ENCODE measurements at regions not wholly inside any gene's neighbourhood (a gene's known extent, or its start where the extent isn't known, plus 50 kb on each side); places are given as distances from the start of the nearest gene placed in this dataset.

DNA sequence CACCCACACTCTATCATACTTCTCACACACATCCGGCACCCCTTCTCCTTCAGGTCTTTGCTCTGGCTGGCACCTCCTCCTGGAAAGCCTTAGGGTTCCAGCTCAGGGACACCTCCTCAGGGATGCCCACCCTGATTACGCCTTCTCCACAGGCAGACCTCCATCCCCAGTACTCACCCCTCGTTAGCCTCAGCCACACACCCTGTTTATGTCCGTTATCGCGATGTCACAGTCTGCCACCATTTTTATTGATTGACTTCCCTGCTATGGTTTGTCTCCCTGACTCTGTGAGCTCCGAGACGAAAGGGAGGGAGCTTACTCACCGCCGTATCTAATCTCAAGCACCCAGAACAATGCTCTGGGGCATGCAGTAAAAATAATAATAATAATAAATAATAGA is 191.7 kb upstream of the LHX5 start:
- POLR2A ChIA-PET: no interaction called here
- WGBS (ENCODE audit: missing lambda C conversion rate): 75% methylated on average over 10 of the region's 10 CpGs
- CTCF ChIA-PET: interaction anchor here (1.0 kb wide), 1 partner anchor 31 kb away, joined by 3 read pairs; no protein-coding TSS in a partner anchor
- Histone ChIP-seq H3K27ac (no peak overlapping the region), H3K4me2 (no peak overlapping the region), H3K4me1 (no peaks in the 10 kb centered on the region), H3K9me3 (peaks cover 1% of the 10 kb centered on the region; the same call in 2 of the 3 replicates), H3K4me3 (no peak overlapping the region)
- FAIRE-seq (no peak), ATAC-seq (no peak), DNase-seq (ENCODE audit: low read depth in 1 of 2, low spot score in 1 of 2) (no peak)
- TF ChIP-seq HDAC2 (IDR thresholded peaks at IDR 0.05) (no peak), CHD2 (IDR thresholded peaks at IDR 0.05; ENCODE audit: low read length, partially characterized antibody) (no peak), HOXB5 (CRISPR knock-in tag; IDR thresholded peaks at IDR 0.05) (no peak), MYC (IDR thresholded peaks at IDR 0.05; ENCODE audit: borderline replicate concordance, low read length) (no peak), FOXS1 (CRISPR knock-in tag; IDR thresholded peaks at IDR 0.05) (no peak), RCOR1 (IDR thresholded peaks at IDR 0.05; ENCODE audit: low read depth, low read length) (no peak), HOXB13 (CRISPR knock-in tag; IDR thresholded peaks at IDR 0.05; ENCODE audit: low read depth) (no peak), EHF (CRISPR knock-in tag; IDR thresholded peaks at IDR 0.05) (no peak), EHMT2 (IDR thresholded peaks at IDR 0.05; ENCODE audit: low read depth) (no peak), NFE2L2 (conservative IDR thresholded peaks at IDR 0.05; ENCODE audit: low read length) (no peak), MAZ (IDR thresholded peaks at IDR 0.05; ENCODE audit: borderline replicate concordance, low read depth, low read length) (no peak)
- TF ChIP-seq, protein P1, sequence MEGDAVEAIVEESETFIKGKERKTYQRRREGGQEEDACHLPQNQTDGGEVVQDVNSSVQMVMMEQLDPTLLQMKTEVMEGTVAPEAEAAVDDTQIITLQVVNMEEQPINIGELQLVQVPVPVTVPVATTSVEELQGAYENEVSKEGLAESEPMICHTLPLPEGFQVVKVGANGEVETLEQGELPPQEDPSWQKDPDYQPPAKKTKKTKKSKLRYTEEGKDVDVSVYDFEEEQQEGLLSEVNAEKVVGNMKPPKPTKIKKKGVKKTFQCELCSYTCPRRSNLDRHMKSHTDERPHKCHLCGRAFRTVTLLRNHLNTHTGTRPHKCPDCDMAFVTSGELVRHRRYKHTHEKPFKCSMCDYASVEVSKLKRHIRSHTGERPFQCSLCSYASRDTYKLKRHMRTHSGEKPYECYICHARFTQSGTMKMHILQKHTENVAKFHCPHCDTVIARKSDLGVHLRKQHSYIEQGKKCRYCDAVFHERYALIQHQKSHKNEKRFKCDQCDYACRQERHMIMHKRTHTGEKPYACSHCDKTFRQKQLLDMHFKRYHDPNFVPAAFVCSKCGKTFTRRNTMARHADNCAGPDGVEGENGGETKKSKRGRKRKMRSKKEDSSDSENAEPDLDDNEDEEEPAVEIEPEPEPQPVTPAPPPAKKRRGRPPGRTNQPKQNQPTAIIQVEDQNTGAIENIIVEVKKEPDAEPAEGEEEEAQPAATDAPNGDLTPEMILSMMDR (IDR thresholded peaks at IDR 0.05): no peak
- TF ChIP-seq, protein P2, sequence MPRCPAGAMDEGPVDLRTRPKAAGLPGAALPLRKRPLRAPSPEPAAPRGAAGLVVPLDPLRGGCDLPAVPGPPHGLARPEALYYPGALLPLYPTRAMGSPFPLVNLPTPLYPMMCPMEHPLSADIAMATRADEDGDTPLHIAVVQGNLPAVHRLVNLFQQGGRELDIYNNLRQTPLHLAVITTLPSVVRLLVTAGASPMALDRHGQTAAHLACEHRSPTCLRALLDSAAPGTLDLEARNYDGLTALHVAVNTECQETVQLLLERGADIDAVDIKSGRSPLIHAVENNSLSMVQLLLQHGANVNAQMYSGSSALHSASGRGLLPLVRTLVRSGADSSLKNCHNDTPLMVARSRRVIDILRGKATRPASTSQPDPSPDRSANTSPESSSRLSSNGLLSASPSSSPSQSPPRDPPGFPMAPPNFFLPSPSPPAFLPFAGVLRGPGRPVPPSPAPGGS (IDR thresholded peaks at IDR 0.05): no peak
- TF ChIP-seq, protein P3, sequence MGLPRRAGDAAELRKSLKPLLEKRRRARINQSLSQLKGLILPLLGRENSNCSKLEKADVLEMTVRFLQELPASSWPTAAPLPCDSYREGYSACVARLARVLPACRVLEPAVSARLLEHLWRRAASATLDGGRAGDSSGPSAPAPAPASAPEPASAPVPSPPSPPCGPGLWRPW (IDR thresholded peaks at IDR 0.05): no peak

GRCh38 chr12:113660936-113661335 is 189.3 kb upstream of the LHX5 start:
- Histone ChIP-seq H3K27ac (no peak overlapping the region), H3K4me3 (no peak overlapping the region), H3K4me1 (no peaks in the 10 kb centered on the region), H3K9me3 (peaks cover 16% of the 10 kb centered on the region), H3K4me2 (no peak overlapping the region)
- FAIRE-seq (no peak), ATAC-seq (no peak), DNase-seq (ENCODE audit: low read depth in 1 of 2, low spot score in 1 of 2) (no peak)
- no peak for TF ChIP-seq CEBPB (IDR thresholded peaks at IDR 0.05)
- no peak for TF ChIP-seq NFE2L2 (conservative IDR thresholded peaks at IDR 0.05; ENCODE audit: low read length)
- no peak for TF ChIP-seq FOSB (CRISPR knock-in tag; IDR thresholded peaks at IDR 0.05)
- no peak for TF ChIP-seq TFCP2L1 (CRISPR knock-in tag; IDR thresholded peaks at IDR 0.05)
- no peak for TF ChIP-seq FOXS1 (CRISPR knock-in tag; IDR thresholded peaks at IDR 0.05)
- TF ChIP-seq CHD2 (IDR thresholded peaks at IDR 0.05; ENCODE audit: low read length, partially characterized antibody): no peak
- TF ChIP-seq JUNB (IDR thresholded peaks at IDR 0.05): no peak
- TF ChIP-seq TP53 (CRISPR knock-in tag; IDR thresholded peaks at IDR 0.05): no peak
- TF ChIP-seq, protein P3 (IDR thresholded peaks at IDR 0.05): no peak
- TF ChIP-seq HDAC2 (IDR thresholded peaks at IDR 0.05): no peak
- ChIA-PET CTCF (interaction anchor here (0.6 to 1.2 kb wide), 2 partner anchors 16 to 20 kb away, joined by 3 read pairs; no protein-coding TSS in a partner anchor), POLR2A (no interaction called here)
- 5% methylated on average over 2 of the region's 2 CpGs for WGBS (ENCODE audit: missing lambda C conversion rate)

- ChIA-PET POLR2A (no interaction called here), CTCF (no interaction called here)
- WGBS (ENCODE audit: missing lambda C conversion rate): 19% methylated on average over 5 of the region's 5 CpGs
- Histone ChIP-seq H3K9me3 (peaks cover 27% of the 10 kb centered on the region), H3K4me3 (no peak overlapping the region), H3K4me2 (no peak overlapping the region), H3K4me1 (no peaks in the 10 kb centered on the region), H3K27ac (no peak overlapping the region)
- FAIRE-seq: no peak
- ATAC-seq: no peak
- no peak for DNase-seq (ENCODE audit: low read depth in 1 of 2, low spot score in 1 of 2)
- TF ChIP-seq JUN (IDR thresholded peaks at IDR 0.05) (no peak), MAZ (IDR thresholded peaks at IDR 0.05; ENCODE audit: borderline replicate concordance, low read depth, low read length) (no peak), CHD4 (IDR thresholded peaks at IDR 0.05; ENCODE audit: borderline replicate concordance) (no peak), ZFP36 (IDR thresholded peaks at IDR 0.05; ENCODE audit: borderline replicate concordance, partially characterized antibody) (no peak), CEBPB (IDR thresholded peaks at IDR 0.05) (no peak), JUNB (IDR thresholded peaks at IDR 0.05) (no peak), KDM5A (IDR thresholded peaks at IDR 0.05) (no peak), SMC3 (IDR thresholded peaks at IDR 0.05) (no peak), CBX8 (IDR thresholded peaks at IDR 0.05) (no peak), NR3C1 (IDR thresholded peaks at IDR 0.05) (no peak), HOXA7 (CRISPR knock-in tag; IDR thresholded peaks at IDR 0.05) (no peak)
- TF ChIP-seq, protein P2 (IDR thresholded peaks at IDR 0.05): no peak
- TF ChIP-seq, protein P1 (IDR thresholded peaks at IDR 0.05): no peak
Measured at GRCh38 chr12:113659416-113659815, 187.7 kb upstream of the LHX5 start.
